ENCODE measurements at regions not wholly inside any gene's neighbourhood (a gene's known extent, or its start where the extent isn't known, plus 50 kb on each side); places are given as distances from the start of the nearest gene placed in this dataset.

- Histone ChIP-seq H3K4me3 (ENCODE audit: low read depth in 2 of 2, low read length in 2 of 2) (no peak overlapping the region), H3K36me3 (ENCODE audit: control insufficient read depth, insufficient read depth, low read length) (no peaks in the 10 kb centered on the region), H3K4me1 (ENCODE audit: control insufficient read depth, insufficient read depth, low read length) (no peaks in the 10 kb centered on the region), H3K27me3 (ENCODE audit: control insufficient read depth, insufficient read depth, low read length) (no peaks in the 10 kb centered on the region), H3K9me3 (ENCODE audit: control insufficient read depth, insufficient read depth, low read depth, low read length) (no peaks in the 10 kb centered on the region), H3K27ac (ENCODE audit: low read length) (no peak overlapping the region)
- DNase-seq (ENCODE audit: low read depth, low spot score) (no peak), ATAC-seq (no peak)
- ChIA-PET POLR2A (no interaction called here), CTCF (no interaction called here)
- in situ Hi-C loops (cut with HindIII; ENCODE audit: low pct_unique_long_range_greater_than_20kb, low sequenced_read_pairs) = no loop called here
- intact Hi-C loops (cut with micrococcal nuclease; ENCODE audit: unreplicated experiment) = no loop called here
- TF ChIP-seq POLR2AphosphoS5 (IDR thresholded peaks at IDR 0.05; ENCODE audit: low read depth, low read length) (no peak), REST (IDR thresholded peaks at IDR 0.05; ENCODE audit: insufficient read depth in 1 of 2, low read depth in 2 of 2, low read length in 1 of 2) (no peak), CTCF (IDR thresholded peaks at IDR 0.05) (no peak), TCF7L2 (IDR thresholded peaks at IDR 0.05; ENCODE audit: low read depth, low read length) (no peak)
- no TSS peak for BruUV-seq (replicated peaks)
These were observed 466.7 kb upstream of the B3GAT1 start for GRCh38 chr11:134878785-134879184.

DNA sequence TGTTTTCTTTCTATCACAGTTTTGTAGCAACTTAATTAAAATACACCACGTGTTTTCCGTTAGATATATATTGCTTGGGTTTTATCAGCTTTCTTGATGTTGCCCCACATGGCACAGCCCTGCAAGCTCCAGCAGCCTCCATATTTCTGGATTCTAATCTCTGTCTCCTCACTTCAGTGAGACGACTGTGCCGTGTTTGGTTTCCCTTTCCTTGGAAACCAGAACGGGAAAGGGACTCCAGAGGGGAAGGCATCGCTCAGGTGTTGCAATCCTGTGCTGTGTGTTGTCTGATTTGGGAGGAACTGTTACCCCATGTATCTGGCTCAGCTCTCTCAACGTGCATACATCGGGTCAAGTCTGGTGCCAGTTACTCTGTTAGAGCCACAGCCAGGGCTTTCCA is 464.2 kb upstream of the B3GAT1 start:
- H3K27me3 ChIP-seq (ENCODE audit: control insufficient read depth, insufficient read depth, low read length) = no peaks in the 10 kb centered on the region
- H3K9me3 ChIP-seq (ENCODE audit: control insufficient read depth, insufficient read depth, low read depth, low read length) = no peaks in the 10 kb centered on the region
- in situ Hi-C loops (cut with HindIII; ENCODE audit: low pct_unique_long_range_greater_than_20kb, low sequenced_read_pairs) (no loop called here), intact Hi-C loops (cut with micrococcal nuclease; ENCODE audit: unreplicated experiment) (no loop called here)
- ChIA-PET CTCF (no interaction called here), POLR2A (no interaction called here)
- TF ChIP-seq SIN3A (IDR thresholded peaks at IDR 0.05; ENCODE audit: borderline replicate concordance, insufficient read depth, low read depth, low read length) (no peak), CTCF (IDR thresholded peaks at IDR 0.05) (no peak), POLR2AphosphoS5 (IDR thresholded peaks at IDR 0.05; ENCODE audit: low read depth, low read length) (no peak), TCF7L2 (IDR thresholded peaks at IDR 0.05; ENCODE audit: low read depth, low read length) (no peak), REST (IDR thresholded peaks at IDR 0.05; ENCODE audit: insufficient read depth in 1 of 2, low read depth in 2 of 2, low read length in 1 of 2) (no peak)
- no peaks in the 10 kb centered on the region for H3K4me1 ChIP-seq (ENCODE audit: control insufficient read depth, insufficient read depth, low read length)
- DNase-seq (ENCODE audit: low read depth, low spot score) = no peak
- no peak overlapping the region for H3K4me3 ChIP-seq (ENCODE audit: low read depth in 2 of 2, low read length in 2 of 2)
- no peak overlapping the region for H3K27ac ChIP-seq (ENCODE audit: low read length)
- no TSS peak for BruUV-seq (replicated peaks)
- no peaks in the 10 kb centered on the region for H3K36me3 ChIP-seq (ENCODE audit: control insufficient read depth, insufficient read depth, low read length)
- ATAC-seq = no peak

Measured in Panc1 (cell line).